ENCODE measurements at regions not wholly inside any gene's neighbourhood (a gene's known extent, or its start where the extent isn't known, plus 50 kb on each side); places are given as distances from the start of the nearest gene placed in this dataset.

DNA sequence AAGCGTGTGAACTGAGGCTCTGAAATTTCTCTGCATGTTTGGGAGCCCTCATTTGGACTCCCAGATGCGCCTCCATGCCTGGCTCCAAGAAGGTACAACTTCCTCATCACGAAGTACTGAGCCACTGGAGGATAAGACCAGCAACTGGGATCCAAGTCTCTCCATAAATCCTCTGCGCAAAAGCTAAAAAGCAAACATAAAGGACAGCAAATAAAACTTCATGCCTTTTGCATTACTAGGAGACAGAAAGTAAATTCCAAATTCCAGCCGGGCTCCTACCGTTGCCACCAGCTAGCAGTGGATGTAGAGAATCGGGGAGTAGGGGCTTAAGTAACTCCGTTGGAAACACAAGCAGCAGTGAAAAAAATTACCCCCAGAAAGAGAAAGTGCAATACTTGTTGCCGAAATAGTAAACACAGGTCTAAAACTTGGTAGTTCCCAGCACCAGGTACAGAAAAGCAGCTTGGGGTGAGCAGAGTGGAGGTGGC lies 477.1 kb upstream of the TENM3 start (continued):
- TF ChIP-seq REST (IDR thresholded peaks at IDR 0.05; ENCODE audit: low read depth) (no peak), CEBPB (IDR thresholded peaks at IDR 0.05; ENCODE audit: low read depth) (no peak)

- Histone ChIP-seq H3K9me3 (ENCODE audit: control insufficient read depth in 1 of 2, insufficient read depth in 1 of 2, low read depth in 1 of 2, low read length in 2 of 2) (no peaks in the 10 kb centered on the region), H3K4me2 (ENCODE audit: low read length) (no peak overlapping the region), H2AFZ (ENCODE audit: low read depth, low read length, poor library complexity, severe bottlenecking) (no peak overlapping the region), H3K4me3 (replicated peaks in 1 of 2; ENCODE audit: low read depth in 1 of 2, low read length in 2 of 2) (no peak overlapping the region), H3K27me3 (ENCODE audit: insufficient read depth, low read length) (no peaks in the 10 kb centered on the region), H3K9ac (ENCODE audit: low read length) (no peak overlapping the region), H3K9me2 (ENCODE audit: insufficient read depth) (no peaks in the 10 kb centered on the region), H3K79me2 (ENCODE audit: insufficient read depth, low read length) (no peaks in the 10 kb centered on the region), H3K36me3 (ENCODE audit: control insufficient read depth in 1 of 2, insufficient read depth in 2 of 2, low read length in 2 of 2) (no peaks in the 10 kb centered on the region), H4K20me1 (ENCODE audit: insufficient read depth) (no peaks in the 10 kb centered on the region; the same call in 1 of the 2 replicates), H3K4me1 (ENCODE audit: control insufficient read depth in 1 of 2, insufficient read depth in 2 of 2, low read length in 2 of 2) (no peaks in the 10 kb centered on the region), H3K27ac (ENCODE audit: low read depth, low read length) (no peak overlapping the region)
- ChIA-PET RAD21 (ENCODE audit: low non-redundant PET in 1 of 2, low total read pairs in 2 of 2, uncharacterized antibody in 2 of 2, unreplicated experiment in 2 of 2) (no interaction called here), POLR2A (no interaction called here), CTCF (no interaction called here)
- TF ChIP-seq SIN3A (IDR thresholded peaks at IDR 0.05; ENCODE audit: low read depth) (no peak), MAX (IDR thresholded peaks at IDR 0.05) (no peak), FOSL1 (IDR thresholded peaks at IDR 0.05; ENCODE audit: low read depth) (no peak), POLR2AphosphoS5 (IDR thresholded peaks at IDR 0.05; ENCODE audit: low read depth, low read length) (no peak), EZH2phosphoT487 (IDR thresholded peaks at IDR 0.05; ENCODE audit: borderline replicate concordance) (no peak), CBX3 (IDR thresholded peaks at IDR 0.05; ENCODE audit: low read depth) (no peak), RAD21 (IDR thresholded peaks at IDR 0.05; ENCODE audit: low read depth) (no peak), REST (IDR thresholded peaks at IDR 0.05; ENCODE audit: low read depth) (no peak), CEBPB (IDR thresholded peaks at IDR 0.05; ENCODE audit: low read depth) (no peak), ELF1 (IDR thresholded peaks at IDR 0.05; ENCODE audit: borderline replicate concordance, low read depth) (no peak), POLR2A (IDR thresholded peaks at IDR 0.05; ENCODE audit: borderline replicate concordance, extremely low read depth, insufficient read depth, insufficient read length) (no peak), YY1 (IDR thresholded peaks at IDR 0.05; ENCODE audit: extremely low read depth, insufficient replicate concordance, low read depth, low read length) (no peak), ATF3 (IDR thresholded peaks at IDR 0.05) (no peak), EZH2 (IDR thresholded peaks at IDR 0.05) (no peak), EGR1 (IDR thresholded peaks at IDR 0.05; ENCODE audit: low read depth) (no peak)
- TF ChIP-seq, protein P1, sequence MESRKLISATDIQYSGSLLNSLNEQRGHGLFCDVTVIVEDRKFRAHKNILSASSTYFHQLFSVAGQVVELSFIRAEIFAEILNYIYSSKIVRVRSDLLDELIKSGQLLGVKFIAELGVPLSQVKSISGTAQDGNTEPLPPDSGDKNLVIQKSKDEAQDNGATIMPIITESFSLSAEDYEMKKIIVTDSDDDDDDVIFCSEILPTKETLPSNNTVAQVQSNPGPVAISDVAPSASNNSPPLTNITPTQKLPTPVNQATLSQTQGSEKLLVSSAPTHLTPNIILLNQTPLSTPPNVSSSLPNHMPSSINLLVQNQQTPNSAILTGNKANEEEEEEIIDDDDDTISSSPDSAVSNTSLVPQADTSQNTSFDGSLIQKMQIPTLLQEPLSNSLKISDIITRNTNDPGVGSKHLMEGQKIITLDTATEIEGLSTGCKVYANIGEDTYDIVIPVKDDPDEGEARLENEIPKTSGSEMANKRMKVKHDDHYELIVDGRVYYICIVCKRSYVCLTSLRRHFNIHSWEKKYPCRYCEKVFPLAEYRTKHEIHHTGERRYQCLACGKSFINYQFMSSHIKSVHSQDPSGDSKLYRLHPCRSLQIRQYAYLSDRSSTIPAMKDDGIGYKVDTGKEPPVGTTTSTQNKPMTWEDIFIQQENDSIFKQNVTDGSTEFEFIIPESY (IDR thresholded peaks at IDR 0.05; ENCODE audit: extremely low read depth, insufficient replicate concordance, low read length): no peak
- ATAC-seq: no peak
- no peak for DNase-seq (ENCODE audit: low read depth, low spot score)
- no TSS peak for BruUV-seq (replicated peaks)
- intact Hi-C loops (cut with micrococcal nuclease): no loop called here
Measured at GRCh38 chr4:181770971-181771370, 472.2 kb upstream of the TENM3 start.

Data from HCT116 (cell line).